ENCODE measurements at regions not wholly inside any gene's neighbourhood (a gene's known extent, or its start where the extent isn't known, plus 50 kb on each side); places are given as distances from the start of the nearest gene placed in this dataset.

DNA sequence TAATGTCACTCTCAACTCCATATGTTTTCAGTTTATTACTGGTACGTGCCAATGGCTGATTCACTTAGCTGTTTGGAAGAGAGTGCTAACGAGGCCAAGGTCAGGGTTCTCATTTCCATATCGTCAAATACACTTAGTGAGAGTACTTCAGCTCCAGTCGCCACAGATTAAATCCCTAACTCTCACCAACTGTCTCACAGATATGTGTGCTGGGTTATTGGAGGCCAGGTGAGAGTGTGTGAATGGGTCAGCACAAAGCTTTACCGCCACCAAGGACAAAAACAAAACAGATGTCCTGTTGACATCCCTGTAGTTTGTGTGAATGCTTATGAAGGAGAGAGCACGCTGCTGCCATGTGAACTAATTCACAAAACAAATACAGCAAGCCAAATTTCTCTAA, 133.5 kb upstream of the TBL1XR1 start:
- TF ChIP-seq CTCF (IDR thresholded peaks at IDR 0.05; ENCODE audit: low read length, missing control alignments): no peak
- no peak for DNase-seq (ENCODE audit: low read depth)
- no peak overlapping the region for H3K4me3 ChIP-seq (replicated peaks; ENCODE audit: low read depth, low read length)

DNA sequence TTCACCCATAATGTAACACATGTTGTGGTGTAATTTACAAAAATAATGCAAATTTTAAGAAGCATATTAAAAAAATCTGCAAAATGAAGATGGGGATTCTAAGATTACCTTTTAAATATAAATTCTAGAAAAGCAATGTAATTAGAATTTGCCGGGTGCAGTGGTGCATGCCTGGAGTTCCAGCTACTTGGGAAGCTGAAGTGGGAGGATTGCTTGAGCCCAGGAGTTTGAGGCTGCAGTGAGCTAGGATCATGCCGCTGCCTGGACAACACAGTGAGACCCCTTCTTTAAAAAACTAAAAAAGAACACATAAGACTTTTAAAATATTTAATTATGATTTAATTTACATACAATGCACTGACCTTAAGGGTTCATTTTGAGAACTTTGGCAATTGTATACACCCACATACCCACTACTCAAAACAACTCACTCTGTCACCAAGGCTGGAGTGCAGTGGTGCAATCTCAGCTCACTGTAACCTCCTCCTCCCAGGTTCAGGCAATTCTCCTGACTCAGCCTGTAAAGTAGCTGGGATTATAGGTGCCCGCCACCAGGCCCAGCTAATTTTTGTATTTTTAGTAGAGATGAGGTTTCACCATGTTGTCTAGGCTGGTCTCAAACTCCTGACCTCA, 134.0 kb upstream of the TBL1XR1 start:
- H3K4me3 ChIP-seq (replicated peaks; ENCODE audit: low read depth, low read length): no peak overlapping the region
- no peak for DNase-seq (ENCODE audit: low read depth)
- TF ChIP-seq CTCF (IDR thresholded peaks at IDR 0.05; ENCODE audit: low read length, missing control alignments): no peak

GRCh38 chr3:177332955-177333354, 135.7 kb upstream of the TBL1XR1 start:
- no peak for DNase-seq (ENCODE audit: low read depth)
- TF ChIP-seq CTCF (IDR thresholded peaks at IDR 0.05; ENCODE audit: low read length, missing control alignments): no peak
- H3K4me3 ChIP-seq (replicated peaks; ENCODE audit: low read depth, low read length): no peak overlapping the region

GRCh38 chr3:177333533-177334520, 136.5 kb upstream of the TBL1XR1 start:
- no peak overlapping the region for H3K4me3 ChIP-seq (replicated peaks; ENCODE audit: low read depth, low read length)
- DNase-seq (ENCODE audit: low read depth): no peak
- TF ChIP-seq CTCF (IDR thresholded peaks at IDR 0.05; ENCODE audit: low read length, missing control alignments): no peak

DNA sequence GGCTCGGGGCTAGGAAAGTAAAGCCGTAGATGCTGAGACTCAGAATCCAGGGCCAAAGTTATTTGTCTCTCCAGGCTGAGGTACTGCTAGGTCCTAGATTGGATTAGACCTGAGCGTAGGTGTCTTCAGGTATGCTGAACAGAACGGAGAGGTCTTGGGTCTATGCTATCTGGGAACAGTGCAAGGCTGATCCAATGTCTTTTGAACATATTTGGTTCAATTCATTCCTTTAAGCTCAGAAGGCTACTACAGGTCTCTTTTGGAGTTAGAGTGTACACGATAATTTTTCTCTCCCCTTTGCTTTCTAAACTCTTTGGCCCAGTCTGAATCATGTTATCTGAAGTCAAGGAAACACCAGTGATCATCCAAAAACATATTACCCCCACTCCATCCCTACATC, 137.5 kb upstream of the TBL1XR1 start:
- H3K4me3 ChIP-seq (replicated peaks; ENCODE audit: low read depth, low read length): no peak overlapping the region
- no peak for DNase-seq (ENCODE audit: low read depth)
- no peak for TF ChIP-seq CTCF (IDR thresholded peaks at IDR 0.05; ENCODE audit: low read length, missing control alignments)

DNA sequence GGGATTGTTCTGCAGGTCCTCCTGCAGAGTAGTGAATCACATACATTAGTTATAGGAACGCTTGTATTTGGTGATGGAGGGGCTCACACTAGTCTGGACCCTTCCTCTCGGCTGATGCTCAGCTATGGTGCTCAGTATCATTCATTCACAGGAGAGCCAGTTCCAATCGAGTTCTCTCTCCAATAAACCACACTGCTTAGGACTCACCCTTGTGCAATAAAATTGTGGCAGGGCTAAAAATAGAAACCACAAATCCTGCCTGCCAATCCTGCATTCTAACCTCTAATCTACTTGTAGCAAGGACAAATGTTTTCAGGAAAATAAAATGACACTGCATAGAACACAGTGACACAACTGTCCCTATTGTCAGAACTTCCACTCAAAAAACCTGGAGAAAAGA, 138.4 kb upstream of the TBL1XR1 start:
- no peak overlapping the region for H3K4me3 ChIP-seq (replicated peaks; ENCODE audit: low read depth, low read length)
- TF ChIP-seq CTCF (IDR thresholded peaks at IDR 0.05; ENCODE audit: low read length, missing control alignments): no peak
- peak; percentile 45 for DNase-seq (ENCODE audit: low read depth)

Data from fibroblast of pulmonary artery (primary cell).